K562 (cell line): ENCODE measurements at regions not wholly inside any gene's neighbourhood (a gene's known extent, or its start where the extent isn't known, plus 50 kb on each side); places are given as distances from the start of the nearest gene placed in this dataset.

Experiments
- ARNT ChIP-seq, 2 experiments: fragments of 450-650 bp; IDR thresholded peaks; 2 replicates each; pipeline ENCODE4 v1.6.1; 2016; ENCODE audit warnings: mild to moderate bottlenecking in 1 of 2
- CHCHD3 ChIP-seq: fragments of 250-450 bp; sonication (Bioruptor Pico); IDR thresholded peaks from 2 replicates; pipeline ENCODE4 v2.1.2; 2022; ENCODE audit warnings: mild to moderate bottlenecking
- HES1 ChIP-seq: fragments of 450-650 bp; IDR thresholded peaks from 2 replicates; pipeline ENCODE4 v1.6.1; 2016; ENCODE audit warnings: low read depth, mild to moderate bottlenecking, moderate library complexity
- HOMEZ ChIP-seq: fragments of 250-450 bp; sonication (Bioruptor Pico); IDR thresholded peaks from 2 replicates; pipeline ENCODE4 v1.4.0; 2020; ENCODE audit warnings: mild to moderate bottlenecking, moderate library complexity
- MTA2 ChIP-seq: fragments of 450-650 bp; IDR thresholded peaks from 2 replicates; pipeline ENCODE4 v1.6.1; 2016; ENCODE audit warnings: low read depth
- RAD51 ChIP-seq: fragments of 450-650 bp; IDR thresholded peaks from 2 replicates; pipeline ENCODE4 v1.7.1; 2016; ENCODE audit warnings: low read depth, mild to moderate bottlenecking, borderline replicate concordance
- SFPQ ChIP-seq: fragments of 200-400 bp; formaldehyde crosslinking; IDR thresholded peaks from 2 replicates; pipeline ENCODE4 v1.6.1; 2017; ENCODE audit warnings: mild to moderate bottlenecking, low read depth, low read length, moderate library complexity
- TCFL5 ChIP-seq: fragments of 250-450 bp; sonication (Bioruptor Pico); conservative IDR thresholded peaks from 2 replicates; pipeline ENCODE4 v1.6.1; 2021; ENCODE audit warnings: mild to moderate bottlenecking, moderate library complexity, matching md5 sums
- WHSC1 ChIP-seq: IDR thresholded peaks from one replicate; pipeline ENCODE4 v1.6.1; 2012; ENCODE audit warnings: low read length, control low read depth, inconsistent platforms
- ZNF79 ChIP-seq: fragments of 250-450 bp; sonication (Bioruptor Pico); IDR thresholded peaks from 2 replicates; pipeline ENCODE4 v1.4.0; 2020; ENCODE audit warnings: low read depth, mild to moderate bottlenecking, moderate library complexity
- ZSCAN29 ChIP-seq: fragments of 450-650 bp; IDR thresholded peaks from 2 replicates; pipeline ENCODE4 v1.6.1; 2017

- TF ChIP-seq TCFL5 (CRISPR knock-in tag) (no peak), ZNF79 (CRISPR knock-in tag) (no peak), HOMEZ (CRISPR knock-in tag) (no peak), WHSC1 (no peak), ZSCAN29 (no peak), SFPQ (no peak), RAD51 (no peak), CHCHD3 (CRISPR knock-in tag) (no peak), HES1 (no peak), MTA2 (no peak), ARNT (IDR thresholded peaks at IDR 0.05) (no peak)
Observed at GRCh38 chr9:7451062-7451461, 348.5 kb downstream of the DMAC1 start (continued).
